Neural crest cell (in vitro differentiated cells): ENCODE measurements at regions not wholly inside any gene's neighbourhood (a gene's known extent, or its start where the extent isn't known, plus 50 kb on each side); places are given as distances from the start of the nearest gene placed in this dataset.

Source experiments
- DNase-seq: peaks from one replicate; pipeline ENCODE4 v3.0.0; 2021; ENCODE audit warnings: low read depth, mixed read lengths, low spot score
- H3K27ac Mint-ChIP-seq: one replicate; pipeline ENCODE4 v1.8.0; 2021; ENCODE audit warnings: mild to moderate bottlenecking, mixed read lengths; ENCODE audit not compliant: unreplicated experiment
- H3K27me3 Mint-ChIP-seq: 2 replicates; pipeline ENCODE4 v1.8.0; 2021; ENCODE audit warnings: low read depth, mild to moderate bottlenecking, mixed read lengths
- H3K36me3 Mint-ChIP-seq: 2 replicates; pipeline ENCODE4 v1.8.0; 2021; ENCODE audit warnings: low read depth, mild to moderate bottlenecking, mixed read lengths
- H3K4me1 Mint-ChIP-seq: 2 replicates; pipeline ENCODE4 v1.8.0; 2021; ENCODE audit warnings: mixed read lengths
- H3K4me3 Mint-ChIP-seq: one replicate; pipeline ENCODE4 v1.8.0; 2021; ENCODE audit warnings: mild to moderate bottlenecking, mixed read lengths
- H3K9me3 Mint-ChIP-seq: 2 replicates; pipeline ENCODE4 v1.8.0; 2021; ENCODE audit warnings: mixed read lengths
- TF ChIP-seq, protein P1 (sequence below): fragments of 200-600 bp; sonication (generic); conservative IDR thresholded peaks from 2 replicates; pipeline ENCODE4 v1.5.0; 2021; ENCODE audit warnings: antibody characterized with exemption, mild to moderate bottlenecking

DNA sequence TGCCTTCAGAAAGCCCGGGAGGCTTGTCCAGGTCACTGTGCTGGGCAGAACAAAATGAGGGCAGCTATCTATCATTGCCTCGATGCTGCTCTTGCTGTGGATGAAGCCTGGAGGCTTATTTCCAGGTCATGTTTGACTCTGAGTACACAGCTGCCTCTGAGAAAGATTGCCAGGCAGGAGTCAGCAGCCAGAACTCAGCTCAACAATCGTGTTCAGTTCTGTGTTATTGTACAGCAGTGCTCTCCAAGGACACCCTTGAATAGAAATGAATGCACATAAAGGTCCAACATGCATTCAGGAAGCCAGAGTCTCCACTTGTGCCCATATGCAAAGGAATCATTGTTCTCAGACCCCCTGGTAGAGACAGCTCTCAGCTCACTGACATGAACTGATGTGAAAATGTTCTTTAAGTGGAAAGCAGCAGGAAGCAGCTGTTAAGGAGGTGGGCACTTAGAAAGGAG lies 61.7 kb upstream of the ZFR start:
- H3K27ac Mint-ChIP-seq: peak overlapping the region; percentile 29
- H3K9me3 Mint-ChIP-seq: peaks cover 10% of the 10 kb centered on the region
- peak overlapping the region; percentile 27 for H3K4me3 Mint-ChIP-seq
- H3K27me3 Mint-ChIP-seq: peaks cover 2% of the 10 kb centered on the region
- H3K4me1 Mint-ChIP-seq: peaks cover 41% of the 10 kb centered on the region
- H3K36me3 Mint-ChIP-seq: peaks cover 3% of the 10 kb centered on the region
- TF ChIP-seq, protein P1, sequence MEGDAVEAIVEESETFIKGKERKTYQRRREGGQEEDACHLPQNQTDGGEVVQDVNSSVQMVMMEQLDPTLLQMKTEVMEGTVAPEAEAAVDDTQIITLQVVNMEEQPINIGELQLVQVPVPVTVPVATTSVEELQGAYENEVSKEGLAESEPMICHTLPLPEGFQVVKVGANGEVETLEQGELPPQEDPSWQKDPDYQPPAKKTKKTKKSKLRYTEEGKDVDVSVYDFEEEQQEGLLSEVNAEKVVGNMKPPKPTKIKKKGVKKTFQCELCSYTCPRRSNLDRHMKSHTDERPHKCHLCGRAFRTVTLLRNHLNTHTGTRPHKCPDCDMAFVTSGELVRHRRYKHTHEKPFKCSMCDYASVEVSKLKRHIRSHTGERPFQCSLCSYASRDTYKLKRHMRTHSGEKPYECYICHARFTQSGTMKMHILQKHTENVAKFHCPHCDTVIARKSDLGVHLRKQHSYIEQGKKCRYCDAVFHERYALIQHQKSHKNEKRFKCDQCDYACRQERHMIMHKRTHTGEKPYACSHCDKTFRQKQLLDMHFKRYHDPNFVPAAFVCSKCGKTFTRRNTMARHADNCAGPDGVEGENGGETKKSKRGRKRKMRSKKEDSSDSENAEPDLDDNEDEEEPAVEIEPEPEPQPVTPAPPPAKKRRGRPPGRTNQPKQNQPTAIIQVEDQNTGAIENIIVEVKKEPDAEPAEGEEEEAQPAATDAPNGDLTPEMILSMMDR: no peak
- DNase-seq: no peak

DNA sequence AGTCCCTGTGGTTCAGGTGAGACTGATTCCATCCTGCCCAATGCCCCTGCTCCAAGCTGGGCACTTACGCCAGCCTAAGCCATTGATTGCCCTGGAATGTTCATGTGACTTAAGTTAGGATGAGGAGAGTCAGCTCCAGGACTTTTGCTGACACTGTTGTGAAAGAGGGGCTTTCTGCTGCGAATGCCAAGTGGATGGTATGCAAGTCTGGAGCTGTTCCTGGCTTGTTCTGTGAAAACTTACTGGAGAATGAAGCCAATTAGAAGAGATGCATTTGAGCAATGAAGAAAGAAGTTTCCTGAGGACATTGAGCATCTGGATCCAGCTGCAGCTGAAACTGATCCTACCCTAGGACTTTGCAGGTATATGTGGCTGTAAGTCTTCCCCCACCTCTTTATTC lies 61.2 kb upstream of the ZFR start:
- peak overlapping the region; percentile 35 for H3K4me3 Mint-ChIP-seq
- peaks cover 3% of the 10 kb centered on the region for H3K36me3 Mint-ChIP-seq
- TF ChIP-seq, protein P1: no peak
- peak overlapping the region; percentile 29 for H3K27ac Mint-ChIP-seq
- DNase-seq: no peak
- H3K27me3 Mint-ChIP-seq: peaks cover 6% of the 10 kb centered on the region
- peaks cover 10% of the 10 kb centered on the region for H3K9me3 Mint-ChIP-seq
- peaks cover 45% of the 10 kb centered on the region for H3K4me1 Mint-ChIP-seq

DNA sequence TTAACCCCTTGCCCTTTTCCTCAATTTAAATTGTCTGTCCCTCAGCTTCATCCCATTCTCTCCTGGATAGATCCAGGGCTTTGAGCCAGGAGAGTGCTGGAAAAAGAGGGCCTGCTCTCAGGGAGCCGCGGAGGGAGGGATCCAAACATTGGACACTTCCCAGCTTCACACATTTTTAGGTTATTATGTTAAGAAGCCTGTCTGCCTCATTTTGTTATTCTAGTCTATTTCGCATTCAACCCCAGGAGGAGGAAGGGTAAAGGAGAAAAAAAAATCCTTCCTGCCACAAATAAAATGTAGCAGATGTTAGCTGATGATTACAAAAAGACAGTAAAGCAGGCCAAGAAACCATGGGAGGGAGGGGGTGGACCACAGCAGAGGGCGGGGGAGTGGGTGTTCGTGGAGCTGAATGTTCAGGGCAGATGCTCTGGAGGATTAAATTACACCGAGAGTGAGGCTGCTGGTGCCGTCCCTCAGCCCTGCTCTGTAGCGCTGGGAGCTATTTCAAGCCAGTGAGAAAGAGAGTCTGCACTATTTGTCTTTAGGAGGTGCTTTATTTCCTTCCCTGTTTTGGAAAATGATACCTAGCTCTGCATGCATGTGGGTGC lies 60.6 kb upstream of the ZFR start:
- DNase-seq: no peak
- H3K27me3 Mint-ChIP-seq: peaks cover 8% of the 10 kb centered on the region
- peaks cover 49% of the 10 kb centered on the region for H3K4me1 Mint-ChIP-seq
- no peak overlapping the region for H3K4me3 Mint-ChIP-seq
- peaks cover 10% of the 10 kb centered on the region for H3K9me3 Mint-ChIP-seq
- peaks cover 3% of the 10 kb centered on the region for H3K36me3 Mint-ChIP-seq
- TF ChIP-seq, protein P1: no peak
- H3K27ac Mint-ChIP-seq: peak overlapping the region; percentile 90

DNA sequence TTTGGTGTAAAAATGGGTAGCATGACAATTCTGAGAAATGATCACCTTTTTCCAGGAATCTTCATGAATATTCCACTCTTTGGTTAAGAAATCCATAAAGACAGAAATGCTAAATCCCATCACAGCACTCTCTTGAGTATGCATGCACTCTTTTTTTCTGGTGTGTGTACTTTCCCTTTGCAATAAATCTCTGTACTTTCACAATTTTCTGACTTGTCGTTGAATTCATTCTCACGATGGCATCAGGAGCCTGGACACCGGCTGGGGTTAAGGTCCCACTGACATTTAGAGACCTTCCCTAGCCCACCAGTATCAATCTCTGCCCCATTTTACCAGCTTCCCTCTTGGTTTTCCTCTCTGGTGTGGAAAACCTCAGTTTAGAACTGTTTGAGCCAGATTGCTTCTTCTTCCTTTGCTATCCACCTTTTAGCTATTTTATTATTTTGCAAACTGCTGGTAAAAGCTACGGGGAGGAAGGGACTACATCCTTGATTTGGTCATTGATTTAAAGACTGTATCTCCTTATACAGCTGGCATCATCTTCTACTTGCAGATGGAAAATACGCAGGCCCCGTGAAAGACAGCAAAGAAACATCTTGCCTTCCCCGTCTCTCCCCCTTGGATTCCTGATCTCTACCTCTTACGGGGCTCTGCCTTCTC lies 59.9 kb upstream of the ZFR start:
- peaks cover 49% of the 10 kb centered on the region for H3K4me1 Mint-ChIP-seq

DNA sequence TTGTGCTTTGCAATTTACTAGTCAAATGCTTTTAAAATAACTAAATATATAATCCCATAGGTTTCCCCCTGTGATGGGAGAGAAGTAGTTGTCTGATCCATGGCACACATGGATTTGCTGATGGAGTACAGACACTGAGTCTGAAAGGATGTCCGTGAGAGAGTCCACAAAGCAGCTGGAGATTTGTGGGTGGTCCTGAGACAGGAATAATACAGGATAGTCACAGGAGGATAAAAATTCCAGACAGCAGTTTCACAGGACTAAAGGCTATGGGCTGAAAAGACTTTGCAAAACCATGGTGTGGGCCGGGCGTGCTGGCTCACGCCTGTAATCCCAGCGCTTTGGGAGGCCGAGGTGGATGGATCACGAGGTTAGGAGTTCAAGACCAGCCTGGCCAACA lies 58.7 kb upstream of the ZFR start:
- no peak overlapping the region for H3K27ac Mint-ChIP-seq
- H3K4me1 Mint-ChIP-seq: peaks cover 49% of the 10 kb centered on the region
- no peak overlapping the region for H3K4me3 Mint-ChIP-seq
- DNase-seq: no peak
- peaks cover 3% of the 10 kb centered on the region for H3K36me3 Mint-ChIP-seq
- H3K27me3 Mint-ChIP-seq: peaks cover 8% of the 10 kb centered on the region
- peaks cover 9% of the 10 kb centered on the region for H3K9me3 Mint-ChIP-seq
- TF ChIP-seq, protein P1: no peak

More for the DNA sequence above, 59.9 kb upstream of the ZFR start:
- peak overlapping the region; percentile 90 for H3K27ac Mint-ChIP-seq
- H3K9me3 Mint-ChIP-seq: peaks cover 10% of the 10 kb centered on the region
- DNase-seq: no peak
- H3K4me3 Mint-ChIP-seq: no peak overlapping the region
- peaks cover 3% of the 10 kb centered on the region for H3K36me3 Mint-ChIP-seq
- H3K27me3 Mint-ChIP-seq: peaks cover 8% of the 10 kb centered on the region
- TF ChIP-seq, protein P1: no peak
